HG03066 (cell line): ENCODE measurements at regions not wholly inside any gene's neighbourhood (a gene's known extent, or its start where the extent isn't known, plus 50 kb on each side); places are given as distances from the start of the nearest gene placed in this dataset.
"Not testable (repeated sequence)": the region's sequence is repeated elsewhere in the genome, so short reads cannot be mapped to it uniquely, and the experiment has no call there.

Source experiments
- ATAC-seq: cut with Tn5 transposase; IDR thresholded peaks from one replicate; pipeline ENCODE4 v1.9.1; 2021; ENCODE audit warnings: low read depth; ENCODE audit not compliant: unreplicated experiment

DNA sequence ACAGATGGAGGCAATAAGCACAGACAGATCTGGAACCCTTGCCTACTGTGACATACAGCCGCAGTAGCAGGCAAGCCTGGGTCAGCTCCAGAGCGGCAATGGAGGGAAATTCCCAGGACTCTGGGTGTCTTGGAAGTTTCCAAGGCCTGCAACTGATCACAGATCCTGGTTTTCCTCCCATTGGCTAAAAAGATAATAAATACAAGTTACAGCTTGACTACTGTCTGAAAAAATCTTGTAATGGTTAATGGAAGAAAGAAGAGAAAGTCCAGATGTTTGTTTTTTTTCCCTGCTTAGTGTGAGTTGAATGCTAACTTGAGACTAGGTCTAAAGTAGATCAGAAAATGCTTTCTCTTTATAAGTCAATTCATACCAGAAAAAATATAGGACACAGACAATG lies 307.6 kb downstream of the ALDH8A1 start:
- ATAC-seq, result no peak

DNA sequence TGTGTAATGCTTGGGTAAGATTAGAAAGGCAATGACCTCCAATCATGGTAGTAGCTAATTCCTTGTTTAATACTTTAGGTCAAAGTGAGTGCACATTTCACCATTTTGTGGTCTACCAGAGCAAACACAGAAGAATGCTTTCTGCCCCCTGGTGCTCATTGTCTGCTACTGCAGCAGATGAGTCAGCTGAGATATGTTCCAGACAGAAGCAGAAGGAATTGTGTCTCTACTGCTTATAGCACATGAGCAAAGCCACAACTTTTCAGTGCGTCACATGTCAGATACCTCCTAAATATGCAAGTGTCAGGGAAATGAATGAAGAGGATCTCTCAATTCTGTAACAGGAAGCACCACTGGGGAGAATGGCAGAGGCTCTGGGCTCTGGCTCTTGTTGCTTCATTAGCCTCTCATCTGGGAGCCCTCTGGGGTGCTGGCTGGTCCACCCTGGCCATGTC lies 308.9 kb downstream of the ALDH8A1 start:
- peak; percentile 79 for ATAC-seq

DNA sequence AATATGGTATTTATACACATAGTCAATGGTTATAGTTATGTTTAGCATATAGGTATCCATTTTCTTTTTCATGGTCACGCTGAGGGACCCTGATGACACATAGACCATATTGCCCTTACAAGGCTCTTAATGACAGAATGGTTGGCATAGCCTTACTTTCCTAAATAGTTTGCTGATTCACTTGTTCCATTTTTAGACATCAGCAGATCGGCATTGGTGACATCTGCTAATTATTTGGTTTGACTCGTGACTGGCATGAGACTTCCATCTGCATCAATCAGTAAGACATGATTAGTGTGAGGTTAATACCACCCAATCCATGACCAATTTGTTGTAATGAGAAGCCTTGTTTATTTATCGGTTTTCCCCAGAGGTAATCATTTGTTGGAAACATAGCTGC lies 309.7 kb downstream of the ALDH8A1 start:
- no peak for ATAC-seq

DNA sequence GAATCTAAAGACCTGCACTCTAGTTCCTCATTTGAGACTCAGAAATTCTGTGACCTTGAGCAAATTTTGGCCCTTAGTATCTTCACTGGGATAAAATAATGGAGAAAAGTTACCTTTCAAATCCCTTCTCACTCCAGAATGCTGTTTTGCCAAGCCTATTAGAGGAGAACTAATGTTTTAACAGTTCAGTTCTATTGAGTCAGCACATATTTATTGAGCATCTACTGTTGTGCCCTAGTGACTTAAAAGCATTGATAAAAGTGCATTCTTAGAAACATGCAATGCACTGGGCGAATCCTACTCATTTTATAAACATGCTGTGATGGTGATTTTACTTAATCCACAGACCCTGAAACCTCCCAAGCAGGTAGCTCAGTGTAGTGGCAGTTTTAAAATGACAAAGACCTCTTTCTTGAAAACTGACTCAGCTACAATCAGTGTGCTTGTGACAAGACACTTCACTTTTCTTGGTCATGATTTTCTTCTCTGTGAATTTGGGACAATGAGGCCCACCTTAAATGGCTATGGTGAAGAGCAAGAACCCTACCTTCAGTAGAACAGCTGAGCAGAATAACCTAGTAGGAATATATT lies 312.0 kb downstream of the ALDH8A1 start:
- ATAC-seq, result no peak

DNA sequence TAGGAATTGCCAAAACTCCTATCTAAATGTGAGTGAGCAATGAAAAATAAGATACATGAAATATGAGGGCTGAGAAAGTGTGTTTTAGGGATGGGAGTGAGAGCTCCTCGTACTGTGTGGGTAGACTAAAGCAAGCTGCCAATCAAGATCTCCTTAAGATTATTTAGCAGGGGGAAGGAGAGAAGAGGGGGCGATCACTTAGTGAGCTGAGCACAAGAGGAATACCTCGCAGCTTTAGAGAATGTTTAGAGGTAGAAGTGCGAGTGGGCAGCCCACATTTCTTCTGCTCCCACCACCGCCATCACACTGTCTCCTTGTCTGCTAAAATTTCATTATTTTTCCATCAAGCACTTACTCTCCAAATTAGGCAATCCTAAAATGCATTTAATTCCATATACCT lies 312.6 kb downstream of the ALDH8A1 start:
- no peak for ATAC-seq

DNA sequence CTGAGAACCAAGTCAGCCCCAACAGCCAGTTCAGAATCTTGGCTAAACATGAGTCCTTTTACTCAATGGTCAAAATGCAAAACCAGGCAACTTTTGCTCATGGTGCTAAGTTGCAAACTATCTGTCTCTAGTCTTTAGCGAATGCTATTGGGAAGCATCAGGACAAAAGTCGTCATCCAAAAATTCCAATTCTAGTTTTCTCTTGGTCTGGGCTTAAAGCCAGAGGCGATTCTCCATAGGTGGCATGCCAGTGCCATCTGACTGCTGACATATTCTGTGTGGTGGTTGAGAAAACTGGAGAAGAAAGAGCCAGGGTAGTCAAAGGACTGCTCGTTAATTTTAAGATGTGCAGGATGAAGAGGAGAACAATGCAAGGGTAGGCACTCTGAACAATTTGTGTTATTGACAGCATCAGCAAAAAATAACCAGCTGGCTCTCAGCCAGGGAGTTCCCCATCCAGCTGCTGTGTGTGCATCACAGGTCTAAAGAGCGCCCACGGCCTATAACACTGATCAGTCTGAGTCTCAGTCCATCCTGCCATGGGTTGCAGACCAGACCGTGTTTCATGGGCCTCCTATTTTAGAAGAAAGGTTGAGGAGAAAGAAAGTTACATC lies 313.6 kb downstream of the ALDH8A1 start:
- ATAC-seq, result peak; percentile 51

DNA sequence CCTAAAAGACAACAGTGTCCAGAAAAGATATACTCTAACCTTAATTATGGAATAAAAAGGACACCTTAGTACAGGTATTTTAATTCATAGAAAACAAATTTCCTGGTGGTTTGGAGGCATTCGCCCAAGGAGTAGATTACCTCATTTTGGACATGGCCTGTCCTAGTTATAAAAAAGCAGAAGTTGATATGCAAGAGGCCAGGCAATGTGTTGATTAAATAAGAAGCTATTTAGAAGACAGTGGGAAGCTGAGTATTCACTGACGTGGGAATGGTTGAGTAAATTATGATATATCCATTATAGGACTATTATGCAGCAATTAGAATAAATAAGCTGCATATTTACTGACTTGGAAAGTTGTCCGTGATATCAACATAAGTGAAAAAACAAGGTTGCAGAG lies 314.9 kb downstream of the ALDH8A1 start:
- ATAC-seq, result no peak

DNA sequence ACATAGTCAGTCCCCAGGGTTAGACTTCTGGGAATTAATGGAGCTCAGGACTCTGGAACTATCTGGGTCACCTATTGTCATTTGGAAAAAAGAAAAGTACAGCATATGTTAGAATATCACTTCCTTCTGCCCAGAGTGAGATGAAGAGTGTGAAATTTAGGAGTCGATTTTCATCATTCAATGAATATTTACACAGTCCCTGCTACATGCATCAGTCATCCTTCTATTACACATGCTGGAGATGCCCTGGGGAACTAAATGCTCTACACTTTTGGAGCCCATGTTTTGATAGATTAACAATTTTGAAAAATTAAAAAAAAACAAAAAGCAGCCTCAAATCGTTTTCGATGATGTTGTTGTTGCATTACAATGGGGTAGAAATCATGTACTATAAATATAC lies 315.4 kb downstream of the ALDH8A1 start:
- ATAC-seq, result no peak

DNA sequence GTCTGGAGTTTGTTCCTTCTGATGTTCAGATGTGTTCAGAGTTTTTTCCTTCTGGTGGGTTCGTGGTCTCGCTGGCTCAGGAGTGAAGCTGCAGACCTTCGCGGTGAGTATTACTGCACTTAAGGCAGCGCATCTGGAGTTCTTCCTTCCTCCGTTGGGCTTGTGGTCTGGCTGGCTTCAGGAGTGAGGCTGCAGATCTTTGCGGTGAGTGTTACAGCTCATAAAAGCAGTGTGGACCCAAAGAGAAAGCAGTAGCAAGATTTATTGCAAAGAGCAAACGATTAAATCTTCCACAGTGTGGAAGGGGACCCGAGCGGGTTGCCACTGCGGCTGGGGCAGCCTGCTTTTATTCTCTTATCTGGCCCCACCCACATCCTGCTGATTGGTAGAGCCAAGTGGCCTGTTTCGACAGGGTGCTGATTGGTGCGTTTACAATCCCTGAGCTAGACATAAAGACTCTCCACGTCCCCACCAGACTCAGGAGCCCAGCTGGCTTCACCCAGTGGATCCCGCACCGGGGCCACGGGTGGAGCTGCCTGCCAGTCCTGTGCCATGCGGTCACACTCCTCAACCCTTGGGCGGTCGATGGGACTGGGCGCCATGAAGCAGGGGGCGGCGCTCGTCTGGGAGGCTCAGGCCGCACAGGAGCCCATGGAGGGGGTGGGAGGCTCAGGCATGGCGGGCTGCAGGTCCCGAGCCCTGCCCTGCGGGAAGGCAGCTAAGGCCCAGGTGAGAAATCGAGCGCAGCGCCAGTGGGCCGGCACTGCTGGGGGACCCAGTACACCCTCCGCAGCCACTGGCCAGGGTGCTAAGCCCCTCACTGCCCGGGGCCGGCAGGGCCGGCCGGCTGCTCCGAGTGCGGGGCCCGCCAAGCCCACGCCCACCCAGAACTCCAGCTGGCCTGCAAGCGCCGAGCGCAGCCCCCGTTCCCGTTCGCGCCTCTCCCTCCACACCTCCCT lies 315.3 kb upstream of the SGK1 start:
- not testable (repeated sequence) for ATAC-seq

DNA sequence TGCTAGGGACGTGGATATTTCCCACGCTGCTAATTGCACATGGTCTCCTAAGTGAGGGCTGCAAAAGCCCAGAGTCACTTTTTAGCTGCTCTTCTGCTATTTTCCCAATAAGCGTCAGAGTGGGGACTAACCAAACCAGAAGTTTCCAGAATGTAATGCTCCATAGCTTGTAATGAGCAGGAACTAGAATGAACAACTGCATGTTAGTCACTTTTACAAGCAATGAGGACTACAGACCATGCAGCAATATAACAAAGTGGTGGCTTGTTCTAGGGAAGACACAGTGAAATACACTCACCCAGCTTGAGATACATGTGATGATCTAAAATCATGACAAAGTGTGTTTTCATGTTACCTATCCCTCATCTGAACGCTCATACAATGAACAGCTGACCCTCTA lies 314.1 kb upstream of the SGK1 start:
- no peak for ATAC-seq

DNA sequence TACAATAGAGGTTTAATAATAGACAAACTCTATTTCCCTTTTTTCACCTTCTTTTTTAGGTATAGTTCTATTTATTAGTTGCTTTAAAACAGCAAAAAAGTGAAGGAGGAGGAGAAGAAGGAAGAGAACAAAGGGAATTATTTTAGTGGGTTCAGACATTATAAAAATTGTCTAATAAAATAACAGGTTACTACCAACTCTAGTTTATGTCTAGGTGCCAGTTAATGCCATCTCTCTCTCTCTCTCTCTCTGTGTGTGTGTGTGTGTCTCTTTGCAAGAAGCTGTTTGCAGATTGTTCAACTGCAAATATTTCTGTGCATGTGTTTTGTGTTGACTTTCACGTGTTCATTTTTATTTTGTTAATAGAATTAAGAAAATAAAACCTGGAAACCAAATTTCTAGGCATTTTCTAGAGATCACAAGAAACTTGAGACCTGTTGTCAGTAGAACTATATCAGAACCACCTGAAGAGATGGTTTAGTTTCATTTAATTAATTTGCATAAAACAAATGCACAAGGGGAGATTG lies 313.5 kb upstream of the SGK1 start:
- ATAC-seq, result no peak

DNA sequence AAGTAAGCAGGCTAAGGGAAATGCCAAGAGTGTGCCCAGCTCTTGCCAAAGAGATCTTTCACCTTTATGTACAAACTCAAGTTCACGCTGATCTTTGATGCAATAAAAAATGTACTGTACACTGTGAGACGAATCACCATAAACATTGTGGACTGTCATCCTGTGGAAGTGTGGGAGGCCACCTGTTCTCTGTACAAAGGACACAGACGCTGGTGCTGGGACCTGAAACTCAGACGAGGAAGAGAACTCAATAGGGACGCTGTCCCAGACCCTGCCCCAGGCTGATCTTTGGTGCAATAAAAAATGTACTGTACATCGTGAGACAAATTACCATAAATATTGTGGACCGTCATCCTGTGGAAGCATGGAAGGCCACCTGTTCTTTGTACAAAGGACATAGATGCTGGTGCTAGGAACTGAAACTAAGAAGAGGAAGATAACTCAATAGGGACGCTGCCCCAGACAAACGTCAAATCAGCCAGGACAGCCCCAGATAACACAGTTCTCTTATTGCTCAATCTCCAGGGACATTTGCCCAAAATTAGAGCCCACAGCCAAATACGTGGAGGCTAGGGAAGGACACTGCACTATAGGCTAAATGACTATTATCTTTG lies 312.7 kb upstream of the SGK1 start:
- no peak for ATAC-seq

DNA sequence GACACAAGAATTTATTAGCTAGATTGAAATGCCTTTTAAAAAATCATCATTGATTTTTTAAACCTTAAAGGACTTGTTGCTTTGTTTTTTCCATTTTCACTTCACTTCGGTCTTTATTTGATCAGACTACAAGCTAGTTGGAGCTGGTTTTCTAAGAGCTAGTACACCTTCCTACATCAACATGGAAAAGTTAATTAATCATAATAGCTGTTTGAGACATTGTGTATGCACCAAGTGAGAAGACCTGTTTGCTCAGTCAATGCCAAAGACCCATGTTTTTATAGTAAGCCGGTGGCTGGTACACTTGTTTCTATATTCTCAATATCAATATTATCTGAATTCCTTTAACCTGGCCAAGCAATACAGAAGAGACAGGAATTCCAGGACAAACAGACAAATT lies 310.2 kb upstream of the SGK1 start:
- no peak for ATAC-seq

DNA sequence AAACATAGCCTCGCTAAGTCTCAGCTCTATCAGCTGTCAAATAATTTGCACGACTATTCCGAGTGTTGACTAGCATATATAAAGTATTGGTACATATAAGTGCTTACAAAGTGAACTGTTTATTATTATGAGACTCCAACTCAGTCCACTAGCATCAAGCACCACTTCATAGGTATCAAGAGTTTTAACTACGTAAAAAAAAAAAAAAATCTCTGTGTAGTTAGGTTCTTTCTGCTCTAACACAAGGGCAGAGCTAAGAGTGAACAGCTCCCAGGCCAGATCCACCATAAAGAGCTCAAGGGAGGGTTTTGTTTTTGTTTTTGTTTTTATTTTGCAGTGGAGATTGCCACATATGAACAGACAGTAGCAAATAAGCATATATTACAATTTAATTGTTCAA lies 309.8 kb upstream of the SGK1 start:
- no peak for ATAC-seq

DNA sequence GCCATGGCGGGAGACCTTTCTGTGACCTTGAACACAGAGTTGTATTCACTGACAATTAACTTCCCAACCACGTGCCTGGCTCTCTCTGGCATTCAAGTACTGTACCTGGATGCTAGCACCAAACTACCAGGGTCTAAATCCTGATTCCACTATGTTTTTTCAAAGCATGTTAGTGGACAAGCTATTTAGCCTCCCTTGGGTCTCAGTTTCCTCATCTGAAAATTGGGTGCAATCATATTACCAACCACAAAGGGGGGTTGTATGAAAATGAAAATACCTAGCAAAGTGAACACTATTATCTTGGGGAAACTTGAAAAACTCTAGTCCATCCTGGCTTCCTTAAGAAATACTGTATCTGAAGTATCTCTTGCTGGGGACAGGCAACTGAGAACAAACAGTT lies 308.7 kb upstream of the SGK1 start:
- no peak for ATAC-seq

DNA sequence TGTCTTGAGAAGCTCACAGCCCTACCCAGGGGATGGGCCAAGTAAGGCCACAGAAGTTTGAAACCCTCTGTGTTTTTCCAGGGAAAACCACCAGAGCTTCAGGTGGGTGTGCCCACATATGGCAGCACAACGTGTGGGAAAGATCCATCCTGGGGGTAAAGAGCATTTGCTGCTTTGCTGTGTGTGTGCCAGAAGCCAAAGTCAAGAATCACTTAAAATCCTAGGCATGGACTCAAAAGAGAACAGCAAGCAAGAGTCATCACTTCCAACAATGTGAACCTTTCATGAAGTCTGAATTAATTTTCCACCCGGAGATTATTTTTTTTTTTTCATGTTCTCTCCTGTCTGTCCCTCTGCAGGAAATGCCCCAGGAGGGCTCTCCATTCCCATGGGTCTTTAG lies 308.2 kb upstream of the SGK1 start:
- no peak for ATAC-seq

DNA sequence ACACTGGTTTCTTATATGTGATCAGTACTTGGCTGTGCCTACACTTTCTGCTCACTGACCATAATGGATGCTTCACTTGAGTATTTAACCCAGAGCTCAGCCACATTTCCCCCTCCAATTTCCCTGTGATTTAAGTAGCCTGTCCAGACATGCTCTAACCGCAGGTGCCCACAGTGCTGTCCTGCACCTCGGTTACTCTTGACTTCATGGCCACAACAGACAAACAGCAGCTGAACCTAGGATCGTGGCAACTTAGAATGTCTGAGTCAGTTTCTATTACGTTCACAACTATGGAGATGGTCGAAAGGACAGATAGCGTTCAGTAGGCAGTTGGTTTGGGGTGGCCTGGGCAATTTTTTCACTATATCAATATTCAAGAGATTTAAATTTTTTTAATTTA lies 306.9 kb upstream of the SGK1 start:
- no peak for ATAC-seq

DNA sequence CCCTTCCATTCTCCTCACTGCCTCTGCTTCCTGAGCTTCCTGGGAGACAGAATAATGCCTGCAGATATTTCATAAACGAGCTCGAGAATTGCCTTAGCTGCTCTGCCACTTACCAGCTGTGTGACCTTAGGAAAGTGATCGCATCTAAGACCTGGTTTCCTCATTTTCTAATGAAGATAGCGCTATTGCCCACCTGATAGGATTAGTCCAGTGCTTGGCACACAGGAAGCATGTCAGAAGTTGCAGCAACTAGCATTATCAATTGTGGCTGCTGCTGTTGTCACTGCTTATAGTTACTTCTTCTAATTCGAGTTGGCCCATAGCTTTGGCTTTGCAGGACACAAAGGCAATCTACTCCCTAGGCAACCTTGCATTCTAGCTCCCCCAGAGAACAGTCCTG lies 305.5 kb upstream of the SGK1 start:
- no peak for ATAC-seq

DNA sequence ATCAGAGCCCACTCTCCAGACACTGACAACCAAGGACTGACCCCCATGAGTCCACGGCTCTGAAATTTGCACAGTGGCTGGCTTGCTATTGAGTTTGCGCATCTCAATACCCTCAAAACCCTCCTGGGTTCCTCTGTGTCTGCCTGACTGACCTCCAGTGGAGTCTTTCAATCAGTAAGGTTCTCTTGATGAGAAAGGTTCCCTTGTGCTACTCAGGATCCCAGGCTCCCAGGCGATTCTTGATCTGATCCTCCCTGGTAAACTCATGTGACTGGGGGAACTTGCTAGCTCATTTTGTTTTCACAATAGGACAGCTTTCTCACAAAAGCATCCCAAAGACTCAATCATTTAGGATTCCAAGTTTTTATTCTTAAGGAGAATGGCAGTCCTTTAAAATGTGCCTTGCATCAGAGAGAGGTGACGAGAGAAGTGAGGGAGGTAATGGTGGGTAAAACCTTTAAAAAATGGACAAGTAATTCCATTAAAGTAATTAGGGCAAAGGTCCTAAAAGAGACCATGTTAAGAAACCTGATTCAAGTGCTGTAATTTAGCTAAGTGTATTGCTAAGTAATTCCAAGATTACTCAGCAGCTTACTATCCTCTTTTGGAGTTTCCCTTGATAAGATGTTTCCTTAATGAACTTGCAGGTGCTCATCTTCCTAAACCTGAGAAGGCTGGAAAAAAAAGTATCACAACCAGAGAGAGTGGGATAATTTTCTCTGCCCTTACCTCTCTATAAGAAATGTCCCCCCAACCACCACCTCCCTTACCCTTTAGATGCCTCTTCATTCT lies 304.7 kb upstream of the SGK1 start:
- ATAC-seq, result no peak

DNA sequence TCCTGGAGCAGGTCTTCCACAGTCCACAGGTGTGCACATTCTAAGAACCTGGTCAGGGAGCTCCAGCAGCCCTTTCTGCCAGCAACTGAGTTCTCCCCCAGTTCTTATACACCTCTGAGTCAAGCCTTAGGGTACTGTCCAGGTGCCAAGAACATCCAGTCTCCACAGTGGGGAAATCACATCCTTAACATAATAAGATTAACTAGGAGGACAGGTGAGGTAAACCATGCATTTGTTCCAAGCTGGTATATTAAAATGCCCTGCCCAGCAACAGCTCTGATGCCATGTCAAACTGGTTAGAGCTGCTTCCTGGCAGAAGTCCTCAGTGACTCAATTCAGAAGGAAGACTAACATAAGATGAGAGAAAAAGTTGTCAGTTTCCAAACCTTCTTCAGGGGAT lies 303.9 kb upstream of the SGK1 start:
- ATAC-seq, result no peak
